CD4-positive, CD25-positive, alpha-beta regulatory T cell (primary cell): ENCODE measurements at regions not wholly inside any gene's neighbourhood (a gene's known extent, or its start where the extent isn't known, plus 50 kb on each side); places are given as distances from the start of the nearest gene placed in this dataset.

Source experiments
- ATAC-seq, 2 donors: fragments of 150-1000 bp; cut with Tn5 transposase; one replicate each; pipeline ENCODE4 v1.10.0; 2021; ENCODE audit warnings: low read depth in 2 of 2, moderate number of reproducible peaks in 2 of 2, moderate library complexity in 1 of 2
- DNase-seq, 3 donors: peaks; one replicate each; pipeline versions ENCODE4 v3.0.0 to v3.0.0-alpha.2; 2012 to 2022; ENCODE audit warnings: mixed read lengths in 1 of 3
- H3K27ac ChIP-seq: one replicate; pipeline ENCODE4 v1.7.0; 2013; ENCODE audit warnings: mild to moderate bottlenecking, low read length; ENCODE audit not compliant: insufficient read depth, poor library complexity, severe bottlenecking
- H3K27me3 ChIP-seq: one replicate; pipeline ENCODE4 v1.7.0; 2013; ENCODE audit warnings: low read length; ENCODE audit not compliant: control insufficient read depth, insufficient read depth
- H3K36me3 ChIP-seq: one replicate; pipeline ENCODE4 v1.7.0; 2013; ENCODE audit warnings: mild to moderate bottlenecking, low read length, moderate library complexity; ENCODE audit not compliant: control insufficient read depth, insufficient read depth
- H3K4me1 ChIP-seq: 2 replicates; pipeline ENCODE4 v1.7.0; 2013; ENCODE audit warnings: mild to moderate bottlenecking, low read length; ENCODE audit not compliant: insufficient read depth, control insufficient read depth, poor library complexity, severe bottlenecking
- H3K4me3 ChIP-seq: one replicate; pipeline ENCODE4 v1.7.0; 2013; ENCODE audit warnings: low read depth, mild to moderate bottlenecking, low read length, moderate library complexity
- H3K9me3 ChIP-seq, 2 experiments: 1 replicate in 1 of 2; 2 replicates in 1 of 2; pipeline ENCODE4 v1.7.0; 2013; ENCODE audit warnings: low read length in 2 of 2, mild to moderate bottlenecking in 1 of 2, moderate library complexity in 1 of 2; ENCODE audit not compliant: control insufficient read depth in 2 of 2
- H3K27ac Mint-ChIP-seq, 3 donors: one replicate each; pipeline ENCODE4 v1.8.0; 2020 to 2022; ENCODE audit warnings: mild to moderate bottlenecking in 3 of 3, mixed read lengths in 3 of 3, moderate library complexity in 2 of 3
- H3K27me3 Mint-ChIP-seq: one replicate; pipeline ENCODE4 v1.8.0; 2022; ENCODE audit warnings: mild to moderate bottlenecking, mixed read lengths
- H3K36me3 Mint-ChIP-seq: one replicate; pipeline ENCODE4 v1.8.0; 2020; ENCODE audit warnings: mixed read lengths
- H3K4me1 Mint-ChIP-seq, 4 donors: one replicate each; pipeline ENCODE4 v1.8.0; 2020 to 2022; ENCODE audit warnings: mixed read lengths in 4 of 4, mild to moderate bottlenecking in 1 of 4
- H3K4me3 Mint-ChIP-seq, 4 donors: one replicate each; pipeline ENCODE4 v1.8.0; 2020 to 2022; ENCODE audit warnings: mild to moderate bottlenecking in 4 of 4, mixed read lengths in 4 of 4, moderate library complexity in 3 of 4
- H3K9me3 Mint-ChIP-seq, 7 donors: one replicate each; pipeline ENCODE4 v1.8.0; 2020 to 2022; ENCODE audit warnings: mixed read lengths in 7 of 7, mild to moderate bottlenecking in 3 of 7, moderate library complexity in 2 of 7

- DNase-seq (no peak), ATAC-seq (no peak)
- no peaks in the 10 kb centered on the region for H3K36me3 Mint-ChIP-seq
- H3K27me3 Mint-ChIP-seq, result no peaks in the 10 kb centered on the region
- H3K4me3 ChIP-seq, result no peak overlapping the region
- peaks cover 0 to 22% (median 13%) of the 10 kb centered on the region in 7 donors for H3K9me3 Mint-ChIP-seq
- H3K4me1 ChIP-seq, result no peaks in the 10 kb centered on the region
- no peaks in the 10 kb centered on the region for H3K4me1 Mint-ChIP-seq
- H3K9me3 ChIP-seq, result no peaks in the 10 kb centered on the region
- H3K4me3 Mint-ChIP-seq, result no peak overlapping the region
- no peaks in the 10 kb centered on the region for H3K27me3 ChIP-seq
- H3K27ac ChIP-seq, result no peak overlapping the region
- no peaks in the 10 kb centered on the region for H3K36me3 ChIP-seq
- H3K27ac Mint-ChIP-seq, result no peak overlapping the region
Measured at GRCh38 chr11:42234451-42234951, 775.0 kb upstream of the LRRC4C start.

GRCh38 chr11:42237701-42238235 is 778.3 kb upstream of the LRRC4C start:
- Mint-ChIP-seq H3K9me3 (peaks cover 8 to 16% (median 13%) of the 10 kb centered on the region in 7 donors), H3K27me3 (no peaks in the 10 kb centered on the region), H3K36me3 (no peaks in the 10 kb centered on the region), H3K27ac (no peak overlapping the region), H3K4me1 (no peaks in the 10 kb centered on the region), H3K4me3 (no peak overlapping the region)
- Histone ChIP-seq H3K27ac (no peak overlapping the region), H3K9me3 (no peaks in the 10 kb centered on the region), H3K36me3 (no peaks in the 10 kb centered on the region), H3K4me1 (no peaks in the 10 kb centered on the region), H3K27me3 (no peaks in the 10 kb centered on the region), H3K4me3 (no peak overlapping the region)
- DNase-seq, result no peak
- no peak for ATAC-seq

- Mint-ChIP-seq H3K4me1 (no peaks in the 10 kb centered on the region), H3K36me3 (no peaks in the 10 kb centered on the region), H3K4me3 (no peak overlapping the region), H3K9me3 (peaks cover 8 to 16% (median 11%) of the 10 kb centered on the region in 7 donors), H3K27ac (no peak overlapping the region), H3K27me3 (no peaks in the 10 kb centered on the region)
- ATAC-seq (no peak), DNase-seq (no peak)
- no peaks in the 10 kb centered on the region for H3K27me3 ChIP-seq
- H3K4me1 ChIP-seq, result no peaks in the 10 kb centered on the region
- no peaks in the 10 kb centered on the region for H3K36me3 ChIP-seq
- H3K9me3 ChIP-seq, result no peaks in the 10 kb centered on the region
- H3K4me3 ChIP-seq, result no peak overlapping the region
- H3K27ac ChIP-seq, result no peak overlapping the region
Measured at GRCh38 chr11:42239188-42239587, 779.7 kb upstream of the LRRC4C start.

- DNase-seq, result no peak
- no peak for ATAC-seq
- H3K4me1 Mint-ChIP-seq, result no peaks in the 10 kb centered on the region
- no peaks in the 10 kb centered on the region for H3K9me3 ChIP-seq
- no peaks in the 10 kb centered on the region for H3K4me1 ChIP-seq
- H3K27me3 Mint-ChIP-seq, result no peaks in the 10 kb centered on the region
- no peak overlapping the region for H3K4me3 Mint-ChIP-seq
- no peaks in the 10 kb centered on the region for H3K36me3 Mint-ChIP-seq
- H3K27ac ChIP-seq, result no peak overlapping the region
- no peaks in the 10 kb centered on the region for H3K36me3 ChIP-seq
- peaks cover 0 to 12% (median 8%) of the 10 kb centered on the region in 7 donors for H3K9me3 Mint-ChIP-seq
- H3K4me3 ChIP-seq, result no peak overlapping the region
- no peaks in the 10 kb centered on the region for H3K27me3 ChIP-seq
- no peak overlapping the region for H3K27ac Mint-ChIP-seq
Measured at GRCh38 chr11:42243385-42243784, 783.9 kb upstream of the LRRC4C start.

GRCh38 chr11:42244376-42244775 is 784.9 kb upstream of the LRRC4C start:
- Histone ChIP-seq H3K4me3 (no peak overlapping the region), H3K4me1 (no peaks in the 10 kb centered on the region), H3K9me3 (peaks cover 0 to 3% of the 10 kb centered on the region in 2 experiments), H3K27ac (no peak overlapping the region), H3K36me3 (no peaks in the 10 kb centered on the region), H3K27me3 (no peaks in the 10 kb centered on the region)
- Mint-ChIP-seq H3K4me1 (no peaks in the 10 kb centered on the region), H3K36me3 (no peaks in the 10 kb centered on the region), H3K27ac (no peak overlapping the region), H3K27me3 (no peaks in the 10 kb centered on the region), H3K4me3 (no peak overlapping the region), H3K9me3 (peaks cover 0 to 16% (median 8%) of the 10 kb centered on the region in 7 donors)
- no peak for ATAC-seq
- no peak for DNase-seq

- no peaks in the 10 kb centered on the region for H3K36me3 Mint-ChIP-seq
- Histone ChIP-seq H3K9me3 (peaks cover 0 to 3% of the 10 kb centered on the region in 2 experiments), H3K4me3 (no peak overlapping the region), H3K27me3 (no peaks in the 10 kb centered on the region), H3K27ac (no peak overlapping the region), H3K4me1 (no peaks in the 10 kb centered on the region), H3K36me3 (no peaks in the 10 kb centered on the region)
- DNase-seq, result no peak
- H3K4me3 Mint-ChIP-seq, result no peak overlapping the region
- no peak for ATAC-seq
- peaks cover 1 to 19% (median 5%) of the 10 kb centered on the region in 7 donors for H3K9me3 Mint-ChIP-seq
- H3K4me1 Mint-ChIP-seq, result no peaks in the 10 kb centered on the region
- no peak overlapping the region for H3K27ac Mint-ChIP-seq
- H3K27me3 Mint-ChIP-seq, result no peaks in the 10 kb centered on the region
Measured at GRCh38 chr11:42249401-42249800, 789.9 kb upstream of the LRRC4C start.

GRCh38 chr11:42249956-42250355 is 790.5 kb upstream of the LRRC4C start:
- ATAC-seq (no peak), DNase-seq (no peak)
- Mint-ChIP-seq H3K36me3 (no peaks in the 10 kb centered on the region), H3K4me3 (no peak overlapping the region), H3K4me1 (no peaks in the 10 kb centered on the region), H3K9me3 (peaks cover 1 to 16% (median 5%) of the 10 kb centered on the region in 7 donors), H3K27ac (no peak overlapping the region), H3K27me3 (no peaks in the 10 kb centered on the region)
- Histone ChIP-seq H3K4me1 (no peaks in the 10 kb centered on the region), H3K9me3 (peaks cover 0 to 3% of the 10 kb centered on the region in 2 experiments), H3K36me3 (no peaks in the 10 kb centered on the region), H3K27me3 (no peaks in the 10 kb centered on the region), H3K27ac (no peak overlapping the region), H3K4me3 (no peak overlapping the region)

- no peaks in the 10 kb centered on the region for H3K36me3 ChIP-seq
- H3K4me1 ChIP-seq, result no peaks in the 10 kb centered on the region
- H3K27ac ChIP-seq, result no peak overlapping the region
- H3K27me3 ChIP-seq, result no peaks in the 10 kb centered on the region
- ATAC-seq (no peak), DNase-seq (no peak)
- Mint-ChIP-seq H3K4me3 (no peak overlapping the region), H3K27me3 (no peaks in the 10 kb centered on the region), H3K27ac (no peak overlapping the region), H3K4me1 (no peaks in the 10 kb centered on the region), H3K36me3 (no peaks in the 10 kb centered on the region), H3K9me3 (peaks cover 1 to 17% (median 8%) of the 10 kb centered on the region in 7 donors)
- H3K4me3 ChIP-seq, result no peak overlapping the region
- H3K9me3 ChIP-seq, result peaks cover 0 to 3% of the 10 kb centered on the region in 2 experiments
Measured at GRCh38 chr11:42251984-42252383, 792.5 kb upstream of the LRRC4C start.
